Choroid plexus epithelial cell (primary cell): ENCODE measurements at regions not wholly inside any gene's neighbourhood (a gene's known extent, or its start where the extent isn't known, plus 50 kb on each side); places are given as distances from the start of the nearest gene placed in this dataset.

Source experiments
- DNase-seq: peaks from one replicate; pipeline ENCODE4 v3.0.0-alpha.2; 2010; ENCODE audit warnings: low read depth
- H3K4me3 ChIP-seq: 2 replicates; pipeline ENCODE4 v1.5.1; 2011; ENCODE audit warnings: low read depth, mild to moderate bottlenecking, control low read depth, low read length, moderate library complexity
- CTCF ChIP-seq: conservative IDR thresholded peaks from 2 replicates; pipeline ENCODE4 v1.5.1; 2011; ENCODE audit warnings: low read depth, mild to moderate bottlenecking, control low read depth, inconsistent platforms, low read length, moderate library complexity

GRCh38 chr3:182668974-182669373, 124.3 kb upstream of the ATP11B start:
- no peak overlapping the region for H3K4me3 ChIP-seq
- no peak for DNase-seq
- TF ChIP-seq CTCF: no peak

GRCh38 chr3:182671541-182671940, 121.8 kb upstream of the ATP11B start:
- no peak overlapping the region for H3K4me3 ChIP-seq
- DNase-seq: peak; percentile 14
- no peak for TF ChIP-seq CTCF

GRCh38 chr3:182671942-182672341, 121.4 kb upstream of the ATP11B start:
- peak; percentile 68 for DNase-seq
- TF ChIP-seq CTCF: peak; percentile 11
- H3K4me3 ChIP-seq: no peak overlapping the region

- no peak for DNase-seq
- no peak for TF ChIP-seq CTCF
- no peak overlapping the region for H3K4me3 ChIP-seq
Measured at GRCh38 chr3:182673336-182673735, 120.0 kb upstream of the ATP11B start.

GRCh38 chr3:182682263-182683241, 110.8 kb upstream of the ATP11B start:
- peak; percentile 53 for DNase-seq
- TF ChIP-seq CTCF: peak; percentile 13

GRCh38 chr3:182683453-182683852, 109.9 kb upstream of the ATP11B start:
- TF ChIP-seq CTCF: peak; percentile 97
- H3K4me3 ChIP-seq: peak overlapping the region; percentile 29
- DNase-seq: peak; percentile 85

More at GRCh38 chr3:182682263-182683241, 110.8 kb upstream of the ATP11B start:
- H3K4me3 ChIP-seq: peak overlapping the region; percentile 62

GRCh38 chr3:182683858-182684257, 109.4 kb upstream of the ATP11B start:
- no peak for DNase-seq
- no peak overlapping the region for H3K4me3 ChIP-seq
- no peak for TF ChIP-seq CTCF
